Endothelial cell (in vitro differentiated cells): ENCODE measurements at regions not wholly inside any gene's neighbourhood (a gene's known extent, or its start where the extent isn't known, plus 50 kb on each side); places are given as distances from the start of the nearest gene placed in this dataset.

ENCODE experiments used
- DNase-seq: peaks from one replicate; pipeline ENCODE4 v3.0.0; 2021; ENCODE audit warnings: low spot score
- H3K27ac Mint-ChIP-seq: one replicate; pipeline ENCODE4 v1.8.0; 2021; ENCODE audit warnings: mixed read lengths, inconsistent platforms; ENCODE audit not compliant: unreplicated experiment
- H3K27me3 Mint-ChIP-seq: one replicate; pipeline ENCODE4 v1.8.0; 2021; ENCODE audit warnings: mild to moderate bottlenecking, moderate library complexity, mixed read lengths, inconsistent platforms; ENCODE audit not compliant: unreplicated experiment
- H3K36me3 Mint-ChIP-seq: one replicate; pipeline ENCODE4 v1.8.0; 2021; ENCODE audit warnings: mild to moderate bottlenecking, low read depth, mixed read lengths, inconsistent platforms; ENCODE audit not compliant: unreplicated experiment
- H3K4me1 Mint-ChIP-seq: one replicate; pipeline ENCODE4 v1.8.0; 2021; ENCODE audit warnings: mild to moderate bottlenecking, mixed read lengths, inconsistent platforms; ENCODE audit not compliant: unreplicated experiment
- H3K4me3 Mint-ChIP-seq: one replicate; pipeline ENCODE4 v1.8.0; 2021; ENCODE audit warnings: mild to moderate bottlenecking, mixed read lengths, inconsistent platforms; ENCODE audit not compliant: unreplicated experiment
- H3K9me3 Mint-ChIP-seq: one replicate; pipeline ENCODE4 v1.8.0; 2021; ENCODE audit warnings: mixed read lengths, inconsistent platforms; ENCODE audit not compliant: unreplicated experiment
- TF ChIP-seq, protein P1 (sequence below): fragments of 200-600 bp; sonication (generic); IDR thresholded peaks from one replicate; pipeline ENCODE4 v1.5.0; 2021; ENCODE audit warnings: antibody characterized with exemption; ENCODE audit not compliant: unreplicated experiment

DNA sequence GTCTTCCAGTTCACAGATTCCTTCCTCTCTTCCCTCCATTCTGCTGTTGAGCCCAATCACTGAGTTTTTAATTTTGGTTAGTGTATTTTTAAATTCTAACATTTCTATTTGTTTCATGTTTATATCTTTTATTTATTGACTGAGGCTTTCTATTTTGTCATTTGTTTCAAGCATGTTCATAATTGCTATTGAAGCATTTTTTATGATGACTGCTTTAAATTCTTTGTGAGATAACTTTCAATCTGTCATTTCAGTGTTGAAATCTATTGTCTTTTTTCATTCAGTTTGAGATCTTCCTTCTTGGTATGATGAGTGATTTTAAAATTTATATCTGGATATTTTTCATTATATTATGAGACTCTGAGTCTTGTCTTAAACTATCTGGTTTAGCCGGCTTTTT lies 192.3 kb downstream of the RPLP1 start:
- no peak overlapping the region for H3K4me3 Mint-ChIP-seq
- TF ChIP-seq, protein P1, sequence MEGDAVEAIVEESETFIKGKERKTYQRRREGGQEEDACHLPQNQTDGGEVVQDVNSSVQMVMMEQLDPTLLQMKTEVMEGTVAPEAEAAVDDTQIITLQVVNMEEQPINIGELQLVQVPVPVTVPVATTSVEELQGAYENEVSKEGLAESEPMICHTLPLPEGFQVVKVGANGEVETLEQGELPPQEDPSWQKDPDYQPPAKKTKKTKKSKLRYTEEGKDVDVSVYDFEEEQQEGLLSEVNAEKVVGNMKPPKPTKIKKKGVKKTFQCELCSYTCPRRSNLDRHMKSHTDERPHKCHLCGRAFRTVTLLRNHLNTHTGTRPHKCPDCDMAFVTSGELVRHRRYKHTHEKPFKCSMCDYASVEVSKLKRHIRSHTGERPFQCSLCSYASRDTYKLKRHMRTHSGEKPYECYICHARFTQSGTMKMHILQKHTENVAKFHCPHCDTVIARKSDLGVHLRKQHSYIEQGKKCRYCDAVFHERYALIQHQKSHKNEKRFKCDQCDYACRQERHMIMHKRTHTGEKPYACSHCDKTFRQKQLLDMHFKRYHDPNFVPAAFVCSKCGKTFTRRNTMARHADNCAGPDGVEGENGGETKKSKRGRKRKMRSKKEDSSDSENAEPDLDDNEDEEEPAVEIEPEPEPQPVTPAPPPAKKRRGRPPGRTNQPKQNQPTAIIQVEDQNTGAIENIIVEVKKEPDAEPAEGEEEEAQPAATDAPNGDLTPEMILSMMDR = no peak

DNA sequence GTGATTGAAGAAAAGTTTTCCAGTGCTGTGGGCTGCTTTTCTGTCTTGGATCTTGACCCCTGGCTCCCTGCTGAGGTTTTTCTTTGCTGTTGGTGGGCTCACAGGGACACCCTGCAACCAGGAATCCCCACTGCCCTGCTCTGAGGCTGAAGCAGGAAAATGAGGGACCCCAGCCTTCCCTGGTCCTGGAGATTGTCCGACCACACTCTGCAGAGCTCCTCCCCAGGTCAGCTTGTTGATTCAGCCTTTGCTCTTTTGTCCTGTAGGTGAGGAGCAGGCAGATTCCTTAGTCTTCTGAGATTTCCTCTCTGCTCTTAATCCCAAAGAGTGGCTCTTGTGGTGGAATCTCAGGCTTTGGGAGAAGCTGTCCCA lies 194.5 kb downstream of the RPLP1 start:
- Mint-ChIP-seq H3K4me3 (no peak overlapping the region), H3K27ac (no peak overlapping the region), H3K4me1 (peaks cover 31% of the 10 kb centered on the region), H3K9me3 (no peaks in the 10 kb centered on the region), H3K36me3 (no peaks in the 10 kb centered on the region), H3K27me3 (no peaks in the 10 kb centered on the region)
- TF ChIP-seq, protein P1 = no peak
- DNase-seq = no peak

More for the DNA sequence above, 192.3 kb downstream of the RPLP1 start:
- Mint-ChIP-seq H3K27ac (no peak overlapping the region), H3K4me1 (peaks cover 28% of the 10 kb centered on the region), H3K36me3 (no peaks in the 10 kb centered on the region), H3K27me3 (no peaks in the 10 kb centered on the region), H3K9me3 (no peaks in the 10 kb centered on the region)
- no peak for DNase-seq

GRCh38 chr15:69648212-69648611 lies 195.6 kb downstream of the RPLP1 start:
- Mint-ChIP-seq H3K36me3 (no peaks in the 10 kb centered on the region), H3K4me1 (peaks cover 31% of the 10 kb centered on the region), H3K27ac (no peak overlapping the region), H3K27me3 (no peaks in the 10 kb centered on the region), H3K9me3 (no peaks in the 10 kb centered on the region), H3K4me3 (no peak overlapping the region)
- TF ChIP-seq, protein P1 = no peak
- DNase-seq = no peak

- TF ChIP-seq, protein P1 = no peak
- no peak for DNase-seq
- no peaks in the 10 kb centered on the region for H3K9me3 Mint-ChIP-seq
- no peak overlapping the region for H3K27ac Mint-ChIP-seq
- no peaks in the 10 kb centered on the region for H3K27me3 Mint-ChIP-seq
- H3K4me1 Mint-ChIP-seq = peaks cover 31% of the 10 kb centered on the region
- H3K36me3 Mint-ChIP-seq = no peaks in the 10 kb centered on the region
- no peak overlapping the region for H3K4me3 Mint-ChIP-seq
These were observed 196.4 kb downstream of the RPLP1 start for GRCh38 chr15:69648775-69649735.

DNA sequence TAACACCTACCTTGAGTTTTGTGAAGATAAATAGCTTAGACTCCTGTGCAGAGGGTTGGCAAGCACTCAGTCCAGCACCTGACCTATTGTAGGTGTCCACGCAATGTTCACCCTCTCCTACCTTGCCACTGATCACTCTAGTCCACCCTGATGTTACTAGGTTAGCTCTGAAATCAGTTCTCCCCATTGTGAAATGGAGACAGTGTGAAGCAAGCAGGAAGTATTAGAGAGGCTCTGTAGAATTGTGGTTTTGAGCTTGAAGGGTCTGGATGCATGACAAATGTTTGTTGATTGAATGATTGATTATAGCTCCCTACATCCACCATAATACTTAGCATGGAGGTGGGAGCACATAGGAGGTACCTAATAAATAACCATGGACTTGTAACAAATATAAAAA lies 199.7 kb downstream of the RPLP1 start:
- H3K27ac Mint-ChIP-seq = no peak overlapping the region
- H3K4me3 Mint-ChIP-seq = no peak overlapping the region
- H3K4me1 Mint-ChIP-seq = peaks cover 26% of the 10 kb centered on the region
- no peaks in the 10 kb centered on the region for H3K9me3 Mint-ChIP-seq
- H3K36me3 Mint-ChIP-seq = no peaks in the 10 kb centered on the region
- no peaks in the 10 kb centered on the region for H3K27me3 Mint-ChIP-seq
- no peak for DNase-seq
- TF ChIP-seq, protein P1 = no peak
